ENCODE measurements at regions not wholly inside any gene's neighbourhood (a gene's known extent, or its start where the extent isn't known, plus 50 kb on each side); places are given as distances from the start of the nearest gene placed in this dataset.

DNA sequence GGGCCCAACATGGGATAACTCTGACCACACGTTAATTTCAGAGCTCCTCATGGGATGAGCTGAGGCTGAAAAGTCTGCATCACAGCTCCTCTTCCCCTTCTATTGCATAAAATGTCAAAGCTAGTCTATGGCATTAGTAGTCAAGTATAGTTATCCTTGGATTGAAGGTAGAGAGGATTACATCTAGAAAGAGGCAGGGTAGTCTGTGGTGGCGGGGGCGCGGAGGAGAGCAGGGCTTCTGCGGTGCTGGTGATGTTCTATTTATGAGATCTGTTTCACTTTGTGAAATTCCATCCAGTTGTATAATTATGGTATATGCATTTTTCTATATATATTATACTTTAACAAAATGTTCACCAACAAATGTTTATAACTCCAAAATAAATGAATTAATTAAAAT is 329.5 kb upstream of the GRAMD2B start:
- no peak for DNase-seq (ENCODE audit: low read depth in 3 of 3)

GRCh38 chr5:126094991-126095390 is 328.2 kb upstream of the GRAMD2B start:
- DNase-seq (ENCODE audit: low read depth in 3 of 3), result no peak

DNA sequence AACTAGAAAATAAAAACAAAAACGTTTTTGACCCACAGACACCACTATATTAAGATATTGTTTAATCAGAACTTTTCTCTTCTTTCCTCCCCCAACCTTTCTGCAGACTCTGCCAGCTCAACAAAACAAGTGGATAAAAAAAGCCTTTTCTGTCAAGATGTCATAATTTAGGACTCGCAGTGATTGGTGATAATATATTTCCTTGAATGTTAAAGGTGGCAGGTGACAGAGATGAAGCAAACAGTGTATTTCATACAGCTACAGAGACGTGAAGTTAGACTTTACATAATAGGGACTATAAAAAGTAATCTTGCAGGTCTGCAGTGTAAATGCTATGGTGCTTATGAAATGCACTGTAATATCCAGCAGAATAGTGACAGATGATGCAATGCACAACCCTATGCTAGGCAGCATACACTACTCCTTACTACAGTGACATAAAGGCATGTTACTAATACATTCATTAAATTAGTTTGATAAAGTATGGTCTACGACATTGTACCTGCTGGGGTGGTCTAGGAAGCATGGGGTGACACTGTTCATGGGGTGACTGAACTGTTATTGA is 326.7 kb upstream of the GRAMD2B start:
- no peak for DNase-seq (ENCODE audit: low read depth in 3 of 3)

DNA sequence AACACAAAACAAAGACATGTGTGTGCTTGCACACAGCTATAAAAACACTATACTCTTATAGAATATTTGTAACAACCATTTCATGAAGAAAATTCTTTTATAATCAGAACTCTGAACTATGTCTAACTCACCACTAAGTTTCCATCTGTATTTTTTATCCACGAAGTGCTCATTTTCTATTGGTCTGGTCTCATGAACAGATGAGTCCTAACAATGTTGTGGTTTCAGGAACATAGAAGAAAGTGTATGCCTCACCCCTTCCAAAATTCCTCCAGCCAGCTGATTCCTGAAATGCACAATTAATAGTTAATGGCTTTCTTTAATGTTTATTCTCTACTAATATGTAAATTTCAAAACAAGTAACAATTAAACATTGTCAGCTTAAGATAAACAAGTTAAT is 325.3 kb upstream of the GRAMD2B start:
- DNase-seq (ENCODE audit: low read depth in 3 of 3), result no peak

- DNase-seq (ENCODE audit: low read depth in 3 of 3), result no peak
These were observed 324.7 kb upstream of the GRAMD2B start for GRCh38 chr5:126098330-126099017.

GRCh38 chr5:126099077-126099476 is 324.1 kb upstream of the GRAMD2B start:
- no peak for DNase-seq (ENCODE audit: low read depth in 3 of 3)

- DNase-seq (ENCODE audit: low read depth in 3 of 3), result no peak
These were observed 322.4 kb upstream of the GRAMD2B start for GRCh38 chr5:126100767-126101166.

DNA sequence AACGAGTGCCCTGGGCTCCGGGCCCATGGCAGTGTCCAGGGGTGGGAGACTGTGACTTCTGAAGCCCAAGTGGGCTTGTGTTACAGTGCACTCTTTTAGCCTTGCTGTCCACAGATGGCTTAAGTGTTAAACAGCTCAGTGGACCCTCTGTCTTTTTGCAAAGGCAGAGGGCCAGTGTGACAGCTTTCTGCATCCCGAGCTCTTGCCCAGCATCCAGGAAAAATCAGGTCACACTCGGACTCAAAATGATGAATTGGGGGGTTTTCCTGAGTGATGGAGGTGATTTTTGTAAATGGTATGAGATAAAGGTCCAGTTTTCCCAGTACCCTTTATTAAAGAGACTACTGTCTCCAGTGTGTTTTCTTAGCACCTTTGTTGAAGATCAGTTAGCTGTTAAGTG is 321.3 kb upstream of the GRAMD2B start:
- no peak for DNase-seq (ENCODE audit: low read depth in 3 of 3)

DNA sequence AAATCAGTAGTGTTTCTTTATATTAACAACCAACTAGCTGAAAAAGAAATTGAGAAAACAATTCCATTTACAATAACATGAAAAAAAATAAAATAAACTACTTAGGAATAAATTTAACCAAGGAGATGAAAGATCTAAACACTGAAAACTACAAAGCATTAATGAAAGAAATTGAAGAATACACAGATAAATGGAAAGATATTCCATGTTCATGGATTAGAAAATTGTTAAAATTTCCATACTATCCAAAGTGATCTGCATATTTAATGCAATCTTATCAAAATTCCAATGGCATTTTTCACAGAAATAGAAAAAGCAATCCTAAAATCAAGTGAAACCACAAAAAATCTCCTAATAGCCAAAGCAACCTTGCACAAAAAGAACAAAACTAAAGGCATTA is 320.2 kb upstream of the GRAMD2B start:
- DNase-seq (ENCODE audit: low read depth in 3 of 3), result no peak

DNA sequence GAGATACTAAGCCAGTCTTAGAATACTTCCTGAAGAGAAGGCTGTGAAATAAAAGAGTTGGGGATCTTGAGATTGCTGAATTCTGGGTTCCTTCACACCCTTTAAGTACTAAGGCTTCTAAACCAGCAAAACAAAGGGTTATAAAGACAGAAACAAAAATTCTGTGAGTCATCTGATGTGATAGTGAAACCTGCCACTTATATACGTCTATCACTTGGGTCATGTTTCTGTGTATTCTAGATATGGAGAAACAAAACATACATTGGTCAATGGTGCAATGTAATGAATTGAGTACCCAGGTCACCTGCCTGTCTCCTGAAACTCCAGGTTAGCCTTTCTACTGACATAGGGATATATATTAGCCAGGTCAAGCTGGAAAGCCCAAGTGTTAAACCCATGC is 319.3 kb upstream of the GRAMD2B start:
- no peak for DNase-seq (ENCODE audit: low read depth in 3 of 3)

- DNase-seq (ENCODE audit: low read depth in 3 of 3), result no peak
These were observed 318.9 kb upstream of the GRAMD2B start for GRCh38 chr5:126104341-126104740.

DNA sequence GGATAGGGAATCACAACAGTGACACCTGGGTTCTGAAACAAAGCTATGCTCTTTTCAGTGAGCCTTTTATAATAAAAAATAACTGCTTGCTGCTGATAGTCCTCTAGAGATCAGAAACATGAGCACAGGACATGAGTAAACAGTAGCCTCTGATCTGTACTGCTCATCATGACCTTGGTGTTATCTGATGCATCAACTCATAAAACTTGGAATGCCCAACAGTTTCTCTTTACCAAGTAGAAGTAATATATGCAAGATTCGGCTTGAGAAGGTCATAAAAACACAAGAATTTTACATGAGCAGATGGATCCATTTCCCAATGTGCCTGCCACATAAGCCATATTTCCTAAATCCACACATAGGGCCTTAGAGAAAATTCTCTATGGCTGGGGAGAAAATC is 318.3 kb upstream of the GRAMD2B start:
- DNase-seq (ENCODE audit: low read depth in 3 of 3), result no peak

GRCh38 chr5:126106029-126106428 is 317.2 kb upstream of the GRAMD2B start:
- DNase-seq (ENCODE audit: low read depth in 3 of 3), result no peak

GRCh38 chr5:126107381-126107780 is 315.8 kb upstream of the GRAMD2B start:
- DNase-seq (ENCODE audit: low read depth in 3 of 3), result no peak

GRCh38 chr5:126108470-126108869 is 314.7 kb upstream of the GRAMD2B start:
- no peak for DNase-seq (ENCODE audit: low read depth in 3 of 3)

DNA sequence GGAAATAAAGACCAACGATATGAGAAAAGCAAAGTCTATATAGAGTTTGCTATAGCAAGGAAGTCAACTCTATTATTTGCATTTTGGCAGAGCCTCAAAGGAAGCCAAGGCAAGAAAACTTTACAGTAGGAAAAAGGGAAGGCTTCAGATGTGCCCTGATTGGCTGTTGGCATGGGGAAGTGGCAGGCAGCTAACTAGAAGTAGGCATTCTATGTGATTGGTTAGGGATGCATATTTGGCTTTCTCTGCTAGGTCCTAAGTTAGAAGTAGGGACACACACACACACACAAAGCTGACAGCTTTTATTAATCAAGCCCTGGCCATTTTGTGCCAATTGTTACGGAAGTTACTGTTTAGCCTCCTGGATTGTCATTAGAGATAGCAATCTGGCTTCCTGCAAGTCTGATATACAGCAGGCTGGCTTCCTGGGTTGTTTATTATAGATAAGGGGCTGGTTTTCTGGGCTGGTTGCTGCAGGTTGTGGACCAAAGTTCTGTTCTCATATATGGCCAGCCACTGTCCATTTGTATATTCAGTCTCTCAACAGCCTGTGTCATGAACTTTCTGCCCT is 308.1 kb upstream of the GRAMD2B start:
- DNase-seq (ENCODE audit: low read depth in 3 of 3), result no peak

GRCh38 chr5:126117044-126117443 is 306.2 kb upstream of the GRAMD2B start:
- no peak for DNase-seq (ENCODE audit: low read depth in 3 of 3)

- no peak for DNase-seq (ENCODE audit: low read depth in 3 of 3)
These were observed 303.2 kb upstream of the GRAMD2B start for GRCh38 chr5:126119887-126120442.

- DNase-seq (ENCODE audit: low read depth in 3 of 3), result no peak
These were observed 302.3 kb upstream of the GRAMD2B start for GRCh38 chr5:126120939-126121338.

GRCh38 chr5:126122942-126123341 is 300.3 kb upstream of the GRAMD2B start:
- no peak for DNase-seq (ENCODE audit: low read depth in 3 of 3)

DNA sequence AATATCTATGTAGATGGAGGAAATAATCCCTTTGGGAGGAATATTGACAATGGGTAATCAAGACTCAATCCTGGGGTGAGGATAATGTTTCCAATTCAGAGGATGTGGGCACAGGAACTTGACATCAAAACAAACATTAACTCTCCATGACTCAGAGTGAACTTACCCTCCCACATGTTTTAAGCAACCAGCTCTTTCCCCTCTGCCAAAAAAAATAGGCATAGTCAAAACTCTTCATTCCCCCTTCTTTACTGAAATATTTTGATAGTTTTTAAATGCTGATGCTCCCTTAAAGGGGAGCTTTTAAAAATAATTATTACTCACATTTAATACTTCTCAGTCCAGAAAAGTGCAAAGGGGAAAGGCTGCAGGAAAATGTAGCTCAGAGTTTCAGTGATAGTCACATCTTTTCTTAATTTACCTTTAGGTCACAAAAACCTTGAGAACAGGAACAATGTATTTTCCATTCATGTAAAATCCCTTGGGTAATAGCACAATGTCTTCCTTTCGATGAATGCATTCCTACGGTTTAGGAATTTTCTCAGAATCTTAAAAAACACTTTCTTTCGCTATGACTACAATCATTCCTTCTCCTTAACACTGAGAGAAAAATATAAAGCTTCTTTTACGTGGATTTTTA is 298.4 kb upstream of the GRAMD2B start:
- no peak for DNase-seq (ENCODE audit: low read depth in 3 of 3)

- no peak for DNase-seq (ENCODE audit: low read depth in 3 of 3)
These were observed 297.8 kb upstream of the GRAMD2B start for GRCh38 chr5:126125407-126125806.

GRCh38 chr5:126126574-126126973 is 296.6 kb upstream of the GRAMD2B start:
- no peak for DNase-seq (ENCODE audit: low read depth in 3 of 3)

All from stimulated activated CD4-positive, alpha-beta T cell treated with anti-CD3 and anti-CD28 coated beads, TNF-alpha, amount 100 ng/mL, for 48 hours (primary cell).